ENCODE measurements at regions not wholly inside any gene's neighbourhood (a gene's known extent, or its start where the extent isn't known, plus 50 kb on each side); places are given as distances from the start of the nearest gene placed in this dataset.

GRCh38 chr14:46250113-46250703 is 401.4 kb downstream of the RPL10L start:
- peak; percentile 59 for TF ChIP-seq CTCF (IDR thresholded peaks at IDR 0.05; ENCODE audit: borderline replicate concordance, extremely low read depth, low read length, poor library complexity, severe bottlenecking)
- no peak for TF ChIP-seq EZH2 (IDR thresholded peaks at IDR 0.05; ENCODE audit: borderline replicate concordance, low read depth, low read length, severe bottlenecking)
